Stomach (tissue), 4 donors: ENCODE measurements at regions not wholly inside any gene's neighbourhood (a gene's known extent, or its start where the extent isn't known, plus 50 kb on each side); places are given as distances from the start of the nearest gene placed in this dataset.

Source experiments
- CTCF ChIP-seq, 7 experiments: fragments of 450-650 bp in 4 of 7; fragments of 200-600 bp in 3 of 7; sonication (generic) in 3 of 7; IDR thresholded peaks; one replicate each; pipeline ENCODE4 v1.5.1; 2016 to 2019; ENCODE audit warnings: antibody characterized with exemption in 7 of 7, control low read depth in 2 of 7, mild to moderate bottlenecking in 1 of 7
- POLR2A ChIP-seq, 4 donors: fragments of 450-650 bp; IDR thresholded peaks; one replicate each; pipeline ENCODE4 v1.6.1; 2016; ENCODE audit warnings: antibody characterized with exemption in 4 of 4, control low read depth in 2 of 4, mild to moderate bottlenecking in 1 of 4, moderate library complexity in 1 of 4

- TF ChIP-seq CTCF (IDR thresholded peaks at IDR 0.05): no peak
- no peak for TF ChIP-seq POLR2A (IDR thresholded peaks at IDR 0.05)
These were observed 248.5 kb downstream of the VAPA start for GRCh38 chr18:10162340-10162739.
